ENCODE measurements at regions not wholly inside any gene's neighbourhood (a gene's known extent, or its start where the extent isn't known, plus 50 kb on each side); places are given as distances from the start of the nearest gene placed in this dataset.
"Not testable (repeated sequence)": the region's sequence is repeated elsewhere in the genome, so short reads cannot be mapped to it uniquely, and the experiment has no call there.

GRCh38 chr5:163165277-163165676 lies 272.1 kb upstream of the CCNG1 start:
- DNase-seq (peak in 1 of 4 donors; percentile 50), ATAC-seq (no peak)
- Histone ChIP-seq H3K4me1 (no peaks in the 10 kb centered on the region), H3K36me3 (no peaks in the 10 kb centered on the region), H3K9me3 (peaks cover 0 to 16% of the 10 kb centered on the region in 2 donors), H3K27ac (no peak overlapping the region), H3K27me3 (no peaks in the 10 kb centered on the region), H3K4me3 (no peak overlapping the region)
- no peak for TF ChIP-seq CTCF (IDR thresholded peaks at IDR 0.05)
- intact Hi-C loops (cut with DNase I) = no loop called here

DNA sequence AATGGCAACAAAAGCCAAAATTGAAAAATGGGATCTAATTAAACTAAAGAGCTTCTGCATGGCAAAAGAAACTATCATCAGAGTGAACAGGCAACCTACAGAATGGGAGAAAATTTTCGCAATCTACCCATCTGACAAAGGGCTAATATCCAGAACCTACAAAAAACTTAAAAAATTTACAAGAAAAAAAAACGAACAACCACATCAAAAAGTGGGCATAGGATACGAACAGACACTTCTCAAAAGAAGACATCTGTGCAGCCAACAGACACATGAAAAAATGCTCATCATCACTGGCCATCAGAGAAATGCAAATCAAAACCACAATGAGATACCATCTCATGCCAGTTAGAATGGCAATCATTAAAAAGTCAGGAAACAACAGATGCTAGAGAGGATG lies 267.2 kb upstream of the CCNG1 start:
- H3K9me3 ChIP-seq = peaks cover 0 to 12% of the 10 kb centered on the region in 2 donors
- H3K27ac ChIP-seq; H3K4me1 ChIP-seq; H3K4me3 ChIP-seq; DNase-seq; H3K27me3 ChIP-seq; intact Hi-C loops (cut with DNase I); ATAC-seq; H3K36me3 ChIP-seq: not testable (repeated sequence)

- DNase-seq (peak in 1 of 4 donors; percentile 18), ATAC-seq (peak; percentile 74)
- H3K27me3 ChIP-seq = no peaks in the 10 kb centered on the region
These were observed 264.7 kb upstream of the CCNG1 start for GRCh38 chr5:163172540-163173338.

DNA sequence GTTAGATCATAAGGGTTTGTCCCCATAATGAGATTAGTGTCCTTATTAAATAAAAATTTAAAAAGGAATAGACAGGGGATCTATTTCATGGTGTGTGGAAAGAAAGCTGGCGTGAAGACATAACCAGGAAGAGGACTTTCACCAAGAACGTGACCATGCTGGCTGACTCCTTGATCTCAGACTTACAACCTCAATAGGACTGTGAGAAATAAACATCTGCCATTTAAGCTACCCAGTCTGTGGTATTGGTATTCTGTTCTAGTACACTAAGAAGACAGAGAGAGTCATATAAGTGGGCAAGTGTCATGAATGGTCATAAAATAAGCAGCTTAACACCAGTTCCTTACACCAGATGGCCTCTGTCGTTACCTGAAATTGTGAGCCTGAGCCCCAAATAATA lies 259.4 kb upstream of the CCNG1 start:
- no peak for ATAC-seq
- H3K27ac ChIP-seq = no peak overlapping the region
- H3K36me3 ChIP-seq = no peaks in the 10 kb centered on the region
- H3K4me1 ChIP-seq = no peaks in the 10 kb centered on the region
- H3K27me3 ChIP-seq = no peaks in the 10 kb centered on the region
- no peaks in the 10 kb centered on the region for H3K9me3 ChIP-seq
- H3K4me3 ChIP-seq = no peak overlapping the region
- intact Hi-C loops (cut with DNase I) = no loop called here
- TF ChIP-seq CTCF (IDR thresholded peaks at IDR 0.05) = no peak
- DNase-seq = no peak

More at GRCh38 chr5:163172540-163173338, 264.7 kb upstream of the CCNG1 start:
- H3K4me3 ChIP-seq = no peak overlapping the region
- H3K4me1 ChIP-seq = no peaks in the 10 kb centered on the region
- H3K36me3 ChIP-seq = no peaks in the 10 kb centered on the region
- no peak overlapping the region for H3K27ac ChIP-seq
- TF ChIP-seq CTCF (IDR thresholded peaks at IDR 0.05) = no peak
- intact Hi-C loops (cut with DNase I) = no loop called here
- peaks cover 0 to 8% of the 10 kb centered on the region in 2 donors for H3K9me3 ChIP-seq

DNA sequence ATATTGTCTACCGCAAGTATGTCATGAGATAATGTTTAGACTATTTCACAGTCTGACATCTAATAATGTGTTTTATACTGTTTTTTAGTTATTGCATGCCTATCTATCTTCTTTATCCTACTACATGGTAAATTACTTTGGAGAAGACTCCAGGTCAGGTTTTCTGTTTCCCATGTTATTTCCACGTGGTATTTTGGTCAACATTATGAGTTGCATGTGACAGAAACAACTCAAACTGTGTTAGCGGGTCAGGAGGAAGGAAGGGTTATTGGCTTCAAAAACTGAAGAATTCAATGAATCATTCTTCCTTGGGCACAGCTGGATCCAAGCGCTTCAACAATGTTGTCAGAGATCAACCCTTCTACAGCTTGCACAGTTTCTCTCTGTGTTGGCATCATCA lies 252.1 kb upstream of the CCNG1 start:
- intact Hi-C loops (cut with DNase I) = no loop called here
- H3K4me1 ChIP-seq = no peaks in the 10 kb centered on the region
- H3K9me3 ChIP-seq = no peaks in the 10 kb centered on the region
- ATAC-seq = no peak
- H3K36me3 ChIP-seq = no peaks in the 10 kb centered on the region
- no peak for DNase-seq
- no peak overlapping the region for H3K4me3 ChIP-seq
- no peaks in the 10 kb centered on the region for H3K27me3 ChIP-seq
- TF ChIP-seq CTCF (IDR thresholded peaks at IDR 0.05) = no peak
- no peak overlapping the region for H3K27ac ChIP-seq

All from left lung (tissue), 4 donors.